Stomach smooth muscle (tissue), 2 donors: ENCODE measurements at regions not wholly inside any gene's neighbourhood (a gene's known extent, or its start where the extent isn't known, plus 50 kb on each side); places are given as distances from the start of the nearest gene placed in this dataset.
A peak's percentile ranks its signal among the peaks of the same experiment; 100 is the strongest.

Experiments used
- H3K27ac ChIP-seq: one replicate; pipeline ENCODE4 v1.7.0; 2013; ENCODE audit warnings: mild to moderate bottlenecking, low read length, inconsistent platforms
- H3K27me3 ChIP-seq, 2 donors: one replicate each; pipeline ENCODE4 v1.7.0; 2013; ENCODE audit warnings: low read length in 2 of 2; ENCODE audit not compliant: insufficient read depth in 2 of 2, control insufficient read depth in 1 of 2
- H3K36me3 ChIP-seq, 2 donors: one replicate each; pipeline ENCODE4 v1.7.0; 2013; ENCODE audit warnings: low read length in 2 of 2; ENCODE audit not compliant: control insufficient read depth in 2 of 2, insufficient read depth in 2 of 2
- H3K4me1 ChIP-seq: one replicate; pipeline ENCODE4 v1.7.0; 2013; ENCODE audit warnings: low read length; ENCODE audit not compliant: control insufficient read depth, insufficient read depth
- H3K4me3 ChIP-seq, 2 donors: one replicate each; pipeline ENCODE4 v1.7.0; 2013; ENCODE audit warnings: low read length in 2 of 2
- H3K9ac ChIP-seq, 2 donors: one replicate each; pipeline ENCODE4 v1.7.0; 2013; ENCODE audit warnings: low read length in 2 of 2, mild to moderate bottlenecking in 1 of 2
- H3K9me3 ChIP-seq, 2 donors: one replicate each; pipeline ENCODE4 v1.7.0; 2013; ENCODE audit warnings: low read length in 2 of 2; ENCODE audit not compliant: control insufficient read depth in 2 of 2
- donor health status: healthy.
- donor health status: Pancreatic carcinoma.

DNA sequence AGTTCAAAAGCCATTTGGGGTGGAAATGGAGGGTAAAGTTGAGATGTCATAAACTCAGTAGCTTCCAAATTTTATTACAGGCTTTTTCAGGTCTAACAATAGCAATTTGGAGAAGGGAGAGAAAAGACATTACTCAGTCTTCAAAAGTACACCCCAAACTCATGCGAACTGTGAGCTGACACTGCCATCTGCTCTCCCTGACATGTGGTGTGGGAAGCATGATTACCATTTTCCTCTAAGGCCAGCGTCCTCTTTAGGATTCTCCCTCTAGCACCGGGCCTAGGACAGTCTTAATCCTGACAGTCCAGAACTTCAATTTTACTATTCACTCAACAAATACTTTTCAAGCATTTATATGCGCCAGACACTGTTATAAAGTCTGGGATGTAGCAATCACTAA lies 536.0 kb upstream of the JARID2 start:
- no peak overlapping the region for H3K9ac ChIP-seq
- no peaks in the 10 kb centered on the region for H3K27me3 ChIP-seq
- H3K4me1 ChIP-seq: no peaks in the 10 kb centered on the region
- peaks cover 3 to 4% of the 10 kb centered on the region in 2 donors for H3K9me3 ChIP-seq
- no peaks in the 10 kb centered on the region for H3K36me3 ChIP-seq
- no peak overlapping the region for H3K27ac ChIP-seq
- H3K4me3 ChIP-seq: no peak overlapping the region

DNA sequence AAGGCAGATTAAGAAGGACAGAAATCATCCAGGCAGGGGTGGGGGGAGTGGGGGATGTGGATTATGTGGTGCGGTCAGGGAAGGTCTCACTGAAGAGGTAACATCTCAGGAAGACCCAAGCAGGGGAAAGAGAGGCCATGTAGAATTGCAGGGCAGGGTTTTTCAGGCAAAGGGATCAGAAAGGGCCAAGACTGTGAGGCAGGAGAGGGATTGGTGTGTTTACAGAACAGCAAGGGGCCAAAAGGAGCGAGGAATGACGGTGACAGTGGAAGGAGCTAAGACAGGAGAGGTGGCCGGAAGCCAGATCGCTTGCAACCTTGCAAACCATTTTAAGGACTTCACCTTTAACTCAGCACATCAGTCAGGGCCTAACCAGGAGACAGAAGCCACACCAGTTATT lies 535.4 kb upstream of the JARID2 start:
- no peak overlapping the region for H3K27ac ChIP-seq
- H3K27me3 ChIP-seq: no peaks in the 10 kb centered on the region
- no peak overlapping the region for H3K9ac ChIP-seq
- peaks cover 3 to 4% of the 10 kb centered on the region in 2 donors for H3K9me3 ChIP-seq
- H3K4me1 ChIP-seq: no peaks in the 10 kb centered on the region
- H3K36me3 ChIP-seq: no peaks in the 10 kb centered on the region
- no peak overlapping the region for H3K4me3 ChIP-seq

DNA sequence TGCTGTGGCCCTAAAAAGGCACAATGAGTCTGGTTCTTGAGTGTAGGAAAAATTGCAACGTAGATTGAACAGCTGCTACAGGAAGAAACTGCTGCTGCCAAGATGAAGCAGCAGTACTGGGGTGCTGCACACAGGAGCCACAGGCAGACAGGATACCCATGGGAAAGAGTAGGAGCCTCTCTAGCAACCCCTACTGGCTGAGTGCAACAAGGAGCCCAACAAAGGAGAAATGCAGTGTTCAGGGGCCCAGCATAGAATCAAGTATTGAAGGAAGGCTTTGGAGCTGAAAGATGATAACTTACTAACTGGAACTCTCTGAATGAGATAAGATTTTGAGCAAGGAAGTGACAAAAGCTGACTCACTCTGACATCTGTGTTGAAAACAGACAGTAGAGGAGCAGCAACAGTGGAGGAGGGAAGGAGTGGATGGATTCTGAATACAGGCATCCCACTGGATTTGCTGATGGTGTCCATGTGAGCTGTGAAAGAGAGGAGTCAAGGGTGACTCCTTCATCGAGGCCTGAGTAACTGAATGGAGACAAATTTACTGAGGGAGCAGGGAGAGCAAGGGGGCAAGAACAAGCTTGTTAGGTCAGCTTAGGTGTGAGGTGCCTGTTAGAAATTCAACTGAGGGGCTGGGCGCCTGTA lies 534.7 kb upstream of the JARID2 start:
- H3K4me1 ChIP-seq: no peaks in the 10 kb centered on the region
- H3K4me3 ChIP-seq: no peak overlapping the region
- no peaks in the 10 kb centered on the region for H3K27me3 ChIP-seq
- H3K27ac ChIP-seq: no peak overlapping the region
- H3K9me3 ChIP-seq: peaks cover 3 to 4% of the 10 kb centered on the region in 2 donors
- no peaks in the 10 kb centered on the region for H3K36me3 ChIP-seq
- no peak overlapping the region for H3K9ac ChIP-seq

DNA sequence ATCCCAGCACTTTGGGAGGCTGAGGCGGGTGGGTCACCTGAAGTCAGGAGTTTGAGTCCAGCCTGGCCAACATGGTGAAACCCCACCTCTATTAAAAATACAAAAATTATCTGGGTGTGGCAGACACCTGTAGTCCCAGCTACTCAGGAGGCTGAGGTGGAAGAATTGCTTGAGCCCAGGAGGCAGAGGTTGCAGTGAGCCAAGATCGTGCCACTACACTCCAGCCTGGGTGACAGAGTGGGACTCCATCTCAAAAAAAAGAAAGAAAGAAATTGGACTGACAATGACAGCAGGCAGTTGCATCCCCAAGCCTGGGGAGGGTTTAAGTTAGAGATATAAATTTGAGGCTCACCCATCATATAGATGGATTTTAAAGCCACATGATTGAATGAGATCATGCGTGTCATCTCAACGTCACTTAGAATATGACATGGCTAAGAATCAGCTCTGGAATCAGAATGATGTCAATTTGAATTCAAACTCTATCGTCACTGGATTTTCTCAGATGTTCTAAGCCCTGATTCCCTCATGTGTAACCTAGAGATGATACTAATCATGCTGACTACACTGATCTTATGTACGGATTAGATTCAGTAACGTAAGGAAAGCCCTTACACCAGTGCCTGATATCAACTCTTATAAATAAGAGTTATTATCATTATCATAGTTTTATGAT lies 534.0 kb upstream of the JARID2 start:
- Histone ChIP-seq H3K36me3 (no peaks in the 10 kb centered on the region), H3K4me1 (no peaks in the 10 kb centered on the region), H3K9me3 (peaks cover 3 to 4% of the 10 kb centered on the region in 2 donors), H3K27me3 (no peaks in the 10 kb centered on the region), H3K27ac (no peak overlapping the region), H3K9ac (no peak overlapping the region), H3K4me3 (no peak overlapping the region)

DNA sequence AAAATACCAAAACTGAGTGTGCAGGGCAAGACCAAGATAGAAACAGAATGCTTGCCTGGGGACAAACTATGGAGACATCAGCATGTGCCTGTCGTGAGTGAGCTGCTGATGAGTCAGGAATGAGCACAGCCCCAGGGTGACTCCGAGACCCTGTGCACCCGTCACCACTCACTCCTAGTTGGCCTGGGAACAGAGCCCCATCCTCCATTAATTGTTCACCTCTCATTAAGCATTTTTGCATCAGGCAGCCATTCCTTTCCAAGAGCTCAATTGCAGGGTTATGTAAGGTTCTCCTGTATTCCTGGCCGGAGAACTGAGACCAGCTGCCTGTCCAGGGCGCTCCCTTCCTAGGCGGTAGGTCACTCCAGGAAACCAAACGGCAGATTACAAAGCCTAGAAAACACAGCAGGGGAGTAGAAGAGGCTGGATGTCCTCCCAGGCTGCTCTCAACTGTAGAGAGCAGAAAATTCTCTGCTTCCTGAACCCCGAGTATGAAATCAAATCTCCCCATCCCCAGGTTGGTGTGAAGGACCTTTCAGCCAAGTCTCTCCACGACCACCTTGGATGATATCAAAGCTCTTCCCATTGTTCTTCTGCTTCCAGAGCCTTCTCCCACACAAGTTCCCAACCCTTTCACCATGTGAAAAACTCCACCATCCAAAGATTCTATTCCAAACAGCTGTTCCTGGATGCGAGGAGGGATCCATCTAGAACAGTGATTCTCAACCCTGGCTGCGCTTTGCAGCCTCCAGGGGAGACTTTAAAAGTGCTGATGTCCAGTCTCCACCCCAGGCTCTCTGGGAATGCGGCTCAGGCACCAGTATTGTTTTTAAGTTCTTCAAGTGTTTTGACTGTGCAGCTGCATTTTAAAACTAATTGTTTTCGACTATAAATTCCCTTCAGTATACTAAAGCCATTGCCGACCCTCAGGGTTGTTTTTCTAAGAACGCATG lies 532.6 kb upstream of the JARID2 start:
- no peaks in the 10 kb centered on the region for H3K27me3 ChIP-seq
- no peak overlapping the region for H3K9ac ChIP-seq
- peaks cover 3 to 4% of the 10 kb centered on the region in 2 donors for H3K9me3 ChIP-seq
- H3K27ac ChIP-seq: peak overlapping the region; percentile 25
- H3K36me3 ChIP-seq: no peaks in the 10 kb centered on the region
- no peaks in the 10 kb centered on the region for H3K4me1 ChIP-seq
- H3K4me3 ChIP-seq: no peak overlapping the region

DNA sequence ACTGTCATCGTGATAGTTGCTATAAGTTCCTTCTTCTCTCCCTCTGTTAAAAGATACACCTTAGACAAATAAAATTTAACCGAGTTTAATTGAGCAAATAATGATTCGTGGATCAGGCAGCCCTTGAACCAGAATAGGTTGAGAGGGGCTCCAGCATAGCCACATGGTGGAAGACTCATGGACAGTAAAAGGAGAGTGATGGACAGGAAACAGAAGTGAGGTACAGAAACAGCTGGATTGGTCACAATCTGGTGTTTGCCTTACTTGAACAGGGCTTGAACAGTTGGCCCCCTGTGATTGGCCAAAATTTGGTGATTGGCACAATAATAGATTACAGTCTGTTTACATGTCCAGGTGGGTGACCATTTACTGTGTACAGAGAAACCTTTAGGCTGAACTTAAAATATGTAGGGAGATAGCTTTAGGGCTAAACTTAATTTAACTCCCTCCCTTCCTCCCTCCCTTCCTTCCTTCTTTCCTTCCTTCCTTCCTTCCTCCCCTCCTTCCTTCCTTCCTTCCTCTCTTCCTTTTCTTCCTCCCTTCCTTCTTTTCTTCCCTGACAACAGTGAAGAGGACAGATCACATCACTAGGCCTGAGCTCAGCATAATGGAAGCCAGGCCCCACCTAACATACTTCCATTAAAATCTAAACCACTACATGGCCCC lies 531.8 kb upstream of the JARID2 start:
- no peaks in the 10 kb centered on the region for H3K27me3 ChIP-seq
- no peak overlapping the region for H3K9ac ChIP-seq
- H3K4me3 ChIP-seq: no peak overlapping the region
- H3K9me3 ChIP-seq: peaks cover 3 to 4% of the 10 kb centered on the region in 2 donors
- H3K4me1 ChIP-seq: no peaks in the 10 kb centered on the region
- H3K36me3 ChIP-seq: no peaks in the 10 kb centered on the region
- H3K27ac ChIP-seq: no peak overlapping the region

DNA sequence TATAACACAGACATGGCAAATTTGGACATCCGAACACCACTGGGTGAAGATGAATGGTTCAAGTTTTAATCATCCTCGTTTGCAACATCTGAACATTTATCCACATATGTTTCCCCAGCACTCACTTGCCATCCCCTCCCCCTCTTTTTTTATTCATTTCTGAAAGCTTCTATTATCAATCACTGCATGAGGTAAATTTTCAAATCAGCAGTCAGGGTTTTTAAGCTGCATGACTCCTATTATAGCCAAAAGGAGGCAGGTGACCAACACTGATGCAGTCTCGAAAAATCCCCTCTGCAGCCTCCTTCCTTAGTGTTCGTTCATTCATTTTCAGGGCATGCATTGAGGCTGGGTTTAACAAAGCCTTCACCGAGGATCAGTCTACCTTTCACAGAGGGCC lies 530.8 kb upstream of the JARID2 start:
- Histone ChIP-seq H3K4me1 (no peaks in the 10 kb centered on the region), H3K9me3 (peaks cover 3 to 4% of the 10 kb centered on the region in 2 donors), H3K36me3 (no peaks in the 10 kb centered on the region), H3K27ac (no peak overlapping the region), H3K9ac (no peak overlapping the region), H3K4me3 (no peak overlapping the region), H3K27me3 (no peaks in the 10 kb centered on the region)

DNA sequence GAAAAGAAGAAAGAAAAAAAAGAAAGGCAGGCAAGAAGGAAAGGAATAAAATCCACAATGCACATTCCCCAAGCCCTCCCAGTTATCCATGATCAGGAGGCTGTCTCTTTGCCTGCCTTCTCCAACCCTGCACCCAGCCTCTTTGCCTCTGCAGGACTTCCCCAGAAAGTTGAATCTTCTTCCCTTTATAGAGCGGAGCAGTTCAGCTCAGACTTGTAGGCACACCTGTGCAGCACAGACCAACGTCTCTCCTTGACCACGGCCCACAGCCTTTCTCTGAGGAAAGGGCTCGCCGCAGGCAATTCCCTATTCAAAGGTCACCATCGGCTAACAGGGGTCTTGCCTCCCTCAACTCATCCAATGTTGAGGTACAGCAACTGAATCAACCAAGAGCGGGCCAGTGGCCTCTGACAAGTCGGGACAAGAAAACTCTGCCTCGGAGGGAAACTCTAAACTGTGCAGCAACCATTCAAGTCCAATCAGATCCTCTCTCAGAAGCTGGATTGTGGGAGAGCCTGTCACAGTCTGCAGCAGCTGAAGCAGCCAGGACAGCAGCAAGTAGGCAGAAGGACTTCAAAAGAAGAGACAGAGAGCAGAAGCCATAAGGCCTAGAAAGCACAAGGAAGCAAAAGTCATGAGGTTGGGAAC lies 529.2 kb upstream of the JARID2 start:
- no peak overlapping the region for H3K27ac ChIP-seq
- H3K4me1 ChIP-seq: no peaks in the 10 kb centered on the region
- no peaks in the 10 kb centered on the region for H3K9me3 ChIP-seq

DNA sequence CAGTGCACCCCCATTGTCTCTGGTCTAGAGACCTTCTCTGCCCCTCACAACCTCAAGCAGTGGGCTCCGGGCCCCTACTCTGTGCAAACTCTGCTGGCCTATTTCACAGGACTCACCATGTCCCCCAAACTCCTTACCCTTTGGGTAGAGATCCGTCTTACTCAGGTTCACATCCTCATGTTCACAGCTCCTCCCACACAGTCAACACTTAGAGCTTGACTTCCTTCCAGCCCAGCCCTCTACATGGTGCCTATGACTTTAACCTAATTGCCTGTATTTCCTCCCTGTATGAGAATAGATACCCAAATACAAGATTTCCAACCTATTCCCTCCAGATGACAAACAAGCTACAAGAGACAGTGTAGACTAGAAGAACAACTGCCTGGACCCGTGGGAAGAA lies 528.6 kb upstream of the JARID2 start:
- Histone ChIP-seq H3K36me3 (no peaks in the 10 kb centered on the region), H3K27ac (no peak overlapping the region), H3K9me3 (no peaks in the 10 kb centered on the region), H3K27me3 (no peaks in the 10 kb centered on the region), H3K9ac (no peak overlapping the region), H3K4me1 (no peaks in the 10 kb centered on the region), H3K4me3 (no peak overlapping the region)

More for the DNA sequence above, 529.2 kb upstream of the JARID2 start:
- Histone ChIP-seq H3K4me3 (no peak overlapping the region), H3K27me3 (no peaks in the 10 kb centered on the region), H3K36me3 (no peaks in the 10 kb centered on the region), H3K9ac (no peak overlapping the region)

DNA sequence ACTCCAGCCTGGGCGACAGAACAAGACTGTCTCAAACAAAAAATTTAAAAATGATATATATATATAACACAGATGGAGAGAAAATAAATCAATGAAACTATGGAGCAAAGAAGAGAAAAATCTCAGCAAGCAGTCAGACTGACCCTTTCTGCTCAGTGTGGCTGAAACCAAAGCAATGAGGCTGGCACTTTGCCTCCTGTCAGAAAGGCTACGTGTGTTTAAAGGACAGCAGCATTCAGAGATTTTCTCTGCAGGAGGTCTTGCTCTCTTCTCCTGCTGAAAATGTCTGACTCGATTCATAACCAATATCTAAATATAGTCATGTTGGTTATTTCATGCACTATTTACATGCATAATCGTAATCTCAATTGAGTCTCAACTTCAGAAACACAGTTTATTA lies 527.0 kb upstream of the JARID2 start:
- H3K9me3 ChIP-seq: no peaks in the 10 kb centered on the region
- no peaks in the 10 kb centered on the region for H3K36me3 ChIP-seq
- no peak overlapping the region for H3K27ac ChIP-seq
- H3K27me3 ChIP-seq: no peaks in the 10 kb centered on the region
- no peak overlapping the region for H3K9ac ChIP-seq
- H3K4me1 ChIP-seq: no peaks in the 10 kb centered on the region
- H3K4me3 ChIP-seq: no peak overlapping the region
